Duodenal mucosa (tissue), 2 donors: ENCODE measurements at regions not wholly inside any gene's neighbourhood (a gene's known extent, or its start where the extent isn't known, plus 50 kb on each side); places are given as distances from the start of the nearest gene placed in this dataset.

Experiments
- H3K27ac ChIP-seq: one replicate; pipeline ENCODE4 v1.7.0; 2013; ENCODE audit warnings: low read depth, low read length
- H3K27me3 ChIP-seq, 2 donors: one replicate each; pipeline ENCODE4 v1.7.0; 2013; ENCODE audit warnings: low read length in 2 of 2, control low read depth in 1 of 2; ENCODE audit not compliant: insufficient read depth in 2 of 2, control insufficient read depth in 1 of 2
- H3K36me3 ChIP-seq, 2 donors: one replicate each; pipeline ENCODE4 v1.7.0; 2013; ENCODE audit warnings: low read length in 2 of 2, control low read depth in 1 of 2; ENCODE audit not compliant: insufficient read depth in 2 of 2, control insufficient read depth in 1 of 2
- H3K4me1 ChIP-seq, 2 donors: one replicate each; pipeline ENCODE4 v1.7.0; 2013; ENCODE audit warnings: low read length in 2 of 2, control low read depth in 1 of 2; ENCODE audit not compliant: insufficient read depth in 2 of 2, control insufficient read depth in 1 of 2
- H3K4me3 ChIP-seq, 2 donors: one replicate each; pipeline ENCODE4 v1.7.0; 2013; ENCODE audit warnings: low read length in 2 of 2, low read depth in 1 of 2
- H3K9ac ChIP-seq, 2 donors: one replicate each; pipeline ENCODE4 v1.7.0; 2013; ENCODE audit warnings: low read length in 2 of 2, low read depth in 1 of 2
- H3K9me3 ChIP-seq, 2 donors: one replicate each; pipeline ENCODE4 v1.7.0; 2013; ENCODE audit warnings: low read length in 2 of 2, control low read depth in 1 of 2; ENCODE audit not compliant: control insufficient read depth in 1 of 2

- Histone ChIP-seq H3K9me3 (no peaks in the 10 kb centered on the region), H3K36me3 (no peaks in the 10 kb centered on the region), H3K4me3 (no peak overlapping the region)
These were observed 65.3 kb upstream of the NANOGP8 start for GRCh38 chr15:35150361-35150760.

GRCh38 chr15:35145336-35145735 lies 60.2 kb upstream of the NANOGP8 start:
- Histone ChIP-seq H3K4me1 (no peaks in the 10 kb centered on the region), H3K27me3 (no peaks in the 10 kb centered on the region), H3K36me3 (no peaks in the 10 kb centered on the region), H3K9ac (no peak overlapping the region), H3K9me3 (no peaks in the 10 kb centered on the region), H3K27ac (no peak overlapping the region), H3K4me3 (no peak overlapping the region)

More at GRCh38 chr15:35150361-35150760, 65.3 kb upstream of the NANOGP8 start:
- Histone ChIP-seq H3K9ac (no peak overlapping the region), H3K27me3 (no peaks in the 10 kb centered on the region), H3K4me1 (no peaks in the 10 kb centered on the region), H3K27ac (no peak overlapping the region)

- Histone ChIP-seq H3K9ac (no peak overlapping the region), H3K27ac (no peak overlapping the region), H3K4me1 (no peaks in the 10 kb centered on the region), H3K36me3 (no peaks in the 10 kb centered on the region), H3K4me3 (no peak overlapping the region), H3K9me3 (no peaks in the 10 kb centered on the region), H3K27me3 (no peaks in the 10 kb centered on the region)
These were observed 57.5 kb upstream of the NANOGP8 start for GRCh38 chr15:35142578-35142977.

GRCh38 chr15:35141743-35142471 lies 56.8 kb upstream of the NANOGP8 start:
- Histone ChIP-seq H3K9ac (no peak overlapping the region), H3K27ac (no peak overlapping the region), H3K27me3 (no peaks in the 10 kb centered on the region), H3K36me3 (no peaks in the 10 kb centered on the region), H3K9me3 (no peaks in the 10 kb centered on the region), H3K4me1 (no peaks in the 10 kb centered on the region), H3K4me3 (no peak overlapping the region)

- no peaks in the 10 kb centered on the region for H3K9me3 ChIP-seq
- no peak overlapping the region for H3K9ac ChIP-seq
- H3K27ac ChIP-seq: no peak overlapping the region
- no peaks in the 10 kb centered on the region for H3K36me3 ChIP-seq
- no peak overlapping the region for H3K4me3 ChIP-seq
- H3K27me3 ChIP-seq: no peaks in the 10 kb centered on the region
- no peaks in the 10 kb centered on the region for H3K4me1 ChIP-seq
These were observed 54.7 kb upstream of the NANOGP8 start for GRCh38 chr15:35139822-35140221.

GRCh38 chr15:35137190-35137574 lies 52.1 kb upstream of the NANOGP8 start:
- Histone ChIP-seq H3K27me3 (no peaks in the 10 kb centered on the region), H3K36me3 (no peaks in the 10 kb centered on the region), H3K4me3 (no peak overlapping the region), H3K27ac (no peak overlapping the region), H3K9ac (no peak overlapping the region), H3K4me1 (no peaks in the 10 kb centered on the region), H3K9me3 (no peaks in the 10 kb centered on the region)

GRCh38 chr15:35136321-35137189 lies 51.5 kb upstream of the NANOGP8 start:
- H3K4me1 ChIP-seq: no peaks in the 10 kb centered on the region
- no peak overlapping the region for H3K4me3 ChIP-seq
- no peaks in the 10 kb centered on the region for H3K27me3 ChIP-seq
- no peaks in the 10 kb centered on the region for H3K9me3 ChIP-seq
- H3K27ac ChIP-seq: no peak overlapping the region
- H3K36me3 ChIP-seq: no peaks in the 10 kb centered on the region
- no peak overlapping the region for H3K9ac ChIP-seq
